ENCODE measurements at regions not wholly inside any gene's neighbourhood (a gene's known extent, or its start where the extent isn't known, plus 50 kb on each side); places are given as distances from the start of the nearest gene placed in this dataset.

DNA sequence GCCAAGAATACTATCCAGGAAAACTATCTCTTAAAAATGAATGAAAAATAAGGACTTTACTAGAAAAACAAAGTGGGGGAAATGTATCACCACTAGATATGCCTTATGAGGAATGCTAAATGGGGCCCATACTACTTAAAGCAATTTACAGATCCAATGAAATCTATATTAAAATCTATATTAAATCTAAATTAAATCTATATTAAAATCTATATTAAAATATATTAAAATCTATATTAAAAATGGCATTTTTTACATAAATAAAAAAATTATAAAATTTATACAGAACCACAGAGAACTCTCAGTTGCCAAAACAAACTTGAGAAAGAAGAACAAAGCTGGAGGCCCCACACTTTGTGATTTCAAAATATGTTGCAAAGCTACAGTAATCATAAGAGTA is 234.5 kb downstream of the RPL10L start:
- TF ChIP-seq POLR2AphosphoS5 (IDR thresholded peaks at IDR 0.05; ENCODE audit: low read depth, low read length) (no peak), FOSL1 (IDR thresholded peaks at IDR 0.05; ENCODE audit: low read depth) (no peak), POLR2A (IDR thresholded peaks at IDR 0.05; ENCODE audit: borderline replicate concordance, extremely low read depth, insufficient read depth, insufficient read length) (no peak), RAD21 (IDR thresholded peaks at IDR 0.05; ENCODE audit: low read depth) (no peak)
- TF ChIP-seq, protein P1, sequence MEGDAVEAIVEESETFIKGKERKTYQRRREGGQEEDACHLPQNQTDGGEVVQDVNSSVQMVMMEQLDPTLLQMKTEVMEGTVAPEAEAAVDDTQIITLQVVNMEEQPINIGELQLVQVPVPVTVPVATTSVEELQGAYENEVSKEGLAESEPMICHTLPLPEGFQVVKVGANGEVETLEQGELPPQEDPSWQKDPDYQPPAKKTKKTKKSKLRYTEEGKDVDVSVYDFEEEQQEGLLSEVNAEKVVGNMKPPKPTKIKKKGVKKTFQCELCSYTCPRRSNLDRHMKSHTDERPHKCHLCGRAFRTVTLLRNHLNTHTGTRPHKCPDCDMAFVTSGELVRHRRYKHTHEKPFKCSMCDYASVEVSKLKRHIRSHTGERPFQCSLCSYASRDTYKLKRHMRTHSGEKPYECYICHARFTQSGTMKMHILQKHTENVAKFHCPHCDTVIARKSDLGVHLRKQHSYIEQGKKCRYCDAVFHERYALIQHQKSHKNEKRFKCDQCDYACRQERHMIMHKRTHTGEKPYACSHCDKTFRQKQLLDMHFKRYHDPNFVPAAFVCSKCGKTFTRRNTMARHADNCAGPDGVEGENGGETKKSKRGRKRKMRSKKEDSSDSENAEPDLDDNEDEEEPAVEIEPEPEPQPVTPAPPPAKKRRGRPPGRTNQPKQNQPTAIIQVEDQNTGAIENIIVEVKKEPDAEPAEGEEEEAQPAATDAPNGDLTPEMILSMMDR (IDR thresholded peaks at IDR 0.05 in 2 of 3, conservative IDR thresholded peaks at IDR 0.05 in 1 of 3; ENCODE audit: borderline replicate concordance in 1 of 3, insufficient read depth in 1 of 3, low read depth in 2 of 3, low read length in 2 of 3) = no peak

All from HCT116 (cell line).